ENCODE measurements at regions not wholly inside any gene's neighbourhood (a gene's known extent, or its start where the extent isn't known, plus 50 kb on each side); places are given as distances from the start of the nearest gene placed in this dataset.

- TF ChIP-seq ATF6 (CRISPR knock-in tag; IDR thresholded peaks at IDR 0.05), result no peak
Observed at GRCh38 chr9:115235221-115235620, 117.3 kb upstream of the TNC start (continued).

- ChIA-PET CTCF (interaction anchor here (0.8 kb wide), 1 partner anchor 110 kb away, joined by 3 read pairs; no protein-coding TSS in a partner anchor), POLR2A (no interaction called here)
- Mint-ChIP-seq H3K4me3 (no peak overlapping the region), H3K36me3 (no peaks in the 10 kb centered on the region), H3K4me1 (peaks cover 3% of the 10 kb centered on the region), H3K27me3 (ENCODE audit: low read depth) (peaks cover 22% of the 10 kb centered on the region), H3K27ac (no peak overlapping the region), H3K9me3 (0 out of 2 replicates have a peak, but pooled peaks cover 4% of the 10 kb centered on the region)
- no peak for DNase-seq (ENCODE audit: low spot score)
- no peak for TF ChIP-seq TP53 (CRISPR knock-in tag; IDR thresholded peaks at IDR 0.05)
- no peak for TF ChIP-seq ZNF219 (CRISPR knock-in tag; IDR thresholded peaks at IDR 0.05; ENCODE audit: borderline replicate concordance)
- TF ChIP-seq SOX15 (CRISPR knock-in tag; IDR thresholded peaks at IDR 0.05), result no peak
- no peak for ATAC-seq
Observed at GRCh38 chr9:115237385-115237998, 119.5 kb upstream of the TNC start.

GRCh38 chr9:115240676-115241075 lies 122.7 kb upstream of the TNC start:
- TF ChIP-seq IRF1 (CRISPR knock-in tag; IDR thresholded peaks at IDR 0.05) (no peak), ATF3 (CRISPR knock-in tag; conservative IDR thresholded peaks at IDR 0.05) (no peak), TCF7 (CRISPR knock-in tag; IDR thresholded peaks at IDR 0.05; ENCODE audit: low read depth) (no peak), ZNF219 (CRISPR knock-in tag; IDR thresholded peaks at IDR 0.05; ENCODE audit: borderline replicate concordance) (no peak), KAT7 (CRISPR knock-in tag; IDR thresholded peaks at IDR 0.05; ENCODE audit: borderline replicate concordance) (no peak)
- no peak overlapping the region for H3K4me3 Mint-ChIP-seq
- peaks cover 10% of the 10 kb centered on the region for H3K27me3 Mint-ChIP-seq (ENCODE audit: low read depth)
- H3K36me3 Mint-ChIP-seq, result no peaks in the 10 kb centered on the region
- ChIA-PET POLR2A (no interaction called here), CTCF (no interaction called here)
- DNase-seq (ENCODE audit: low spot score), result no peak
- no peak for ATAC-seq
- H3K4me1 Mint-ChIP-seq, result peaks cover 3% of the 10 kb centered on the region
- H3K9me3 Mint-ChIP-seq, result 0 out of 2 replicates have a peak, but pooled peaks cover 4% of the 10 kb centered on the region
- no peak overlapping the region for H3K27ac Mint-ChIP-seq

- Mint-ChIP-seq H3K27me3 (ENCODE audit: low read depth) (peaks cover 5% of the 10 kb centered on the region), H3K9me3 (0 out of 2 replicates have a peak, but pooled peaks cover 4% of the 10 kb centered on the region), H3K27ac (no peak overlapping the region), H3K4me1 (peaks cover 3% of the 10 kb centered on the region), H3K4me3 (no peak overlapping the region), H3K36me3 (no peaks in the 10 kb centered on the region)
- DNase-seq (ENCODE audit: low spot score) (no peak), ATAC-seq (no peak)
- ChIA-PET POLR2A (no interaction called here), CTCF (no interaction called here)
- TF ChIP-seq FOXK1 (CRISPR knock-in tag; IDR thresholded peaks at IDR 0.05) (no peak), ZNF416 (CRISPR knock-in tag; IDR thresholded peaks at IDR 0.05) (no peak), CDX4 (CRISPR knock-in tag; IDR thresholded peaks at IDR 0.05; ENCODE audit: borderline replicate concordance) (no peak), MLX (CRISPR knock-in tag; IDR thresholded peaks at IDR 0.05) (no peak), AFF4 (CRISPR knock-in tag; IDR thresholded peaks at IDR 0.05; ENCODE audit: borderline replicate concordance) (no peak), USF2 (CRISPR knock-in tag; IDR thresholded peaks at IDR 0.05) (no peak), PRDM15 (CRISPR knock-in tag; IDR thresholded peaks at IDR 0.05) (no peak)
Observed at GRCh38 chr9:115241641-115242040, 123.7 kb upstream of the TNC start.
